ENCODE measurements at regions not wholly inside any gene's neighbourhood (a gene's known extent, or its start where the extent isn't known, plus 50 kb on each side); places are given as distances from the start of the nearest gene placed in this dataset.

DNA sequence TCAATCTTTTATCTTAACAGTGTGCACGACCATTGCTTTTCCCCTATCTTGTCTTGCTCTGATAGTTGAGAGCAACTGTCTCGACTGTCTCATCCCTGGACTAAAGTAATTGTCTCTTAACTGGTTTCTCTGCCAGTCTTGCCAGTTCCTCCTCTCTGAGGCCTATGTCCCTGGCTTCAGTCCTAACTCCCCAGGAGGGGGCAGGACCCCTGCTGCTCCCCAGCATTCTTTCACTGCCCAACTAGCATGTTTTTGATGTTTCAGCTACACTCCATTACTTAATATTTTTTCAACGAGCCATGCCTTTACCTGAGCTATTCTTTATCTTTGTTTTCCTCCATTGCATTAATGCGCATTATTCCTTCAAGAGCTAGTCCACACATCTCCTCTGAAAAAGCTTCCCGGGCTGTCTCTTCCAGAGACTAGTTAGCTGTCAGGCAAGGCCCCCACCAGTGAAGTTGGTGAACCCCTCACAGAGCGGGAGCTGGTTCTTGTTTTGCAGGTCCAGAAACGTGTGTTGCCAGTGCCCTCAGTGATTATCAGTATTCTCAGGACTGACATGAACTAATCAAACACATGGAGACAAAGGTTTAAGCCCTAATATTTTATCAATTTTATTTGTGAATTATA, 291.7 kb upstream of the KCNN2 start:
- TF ChIP-seq, protein P1, sequence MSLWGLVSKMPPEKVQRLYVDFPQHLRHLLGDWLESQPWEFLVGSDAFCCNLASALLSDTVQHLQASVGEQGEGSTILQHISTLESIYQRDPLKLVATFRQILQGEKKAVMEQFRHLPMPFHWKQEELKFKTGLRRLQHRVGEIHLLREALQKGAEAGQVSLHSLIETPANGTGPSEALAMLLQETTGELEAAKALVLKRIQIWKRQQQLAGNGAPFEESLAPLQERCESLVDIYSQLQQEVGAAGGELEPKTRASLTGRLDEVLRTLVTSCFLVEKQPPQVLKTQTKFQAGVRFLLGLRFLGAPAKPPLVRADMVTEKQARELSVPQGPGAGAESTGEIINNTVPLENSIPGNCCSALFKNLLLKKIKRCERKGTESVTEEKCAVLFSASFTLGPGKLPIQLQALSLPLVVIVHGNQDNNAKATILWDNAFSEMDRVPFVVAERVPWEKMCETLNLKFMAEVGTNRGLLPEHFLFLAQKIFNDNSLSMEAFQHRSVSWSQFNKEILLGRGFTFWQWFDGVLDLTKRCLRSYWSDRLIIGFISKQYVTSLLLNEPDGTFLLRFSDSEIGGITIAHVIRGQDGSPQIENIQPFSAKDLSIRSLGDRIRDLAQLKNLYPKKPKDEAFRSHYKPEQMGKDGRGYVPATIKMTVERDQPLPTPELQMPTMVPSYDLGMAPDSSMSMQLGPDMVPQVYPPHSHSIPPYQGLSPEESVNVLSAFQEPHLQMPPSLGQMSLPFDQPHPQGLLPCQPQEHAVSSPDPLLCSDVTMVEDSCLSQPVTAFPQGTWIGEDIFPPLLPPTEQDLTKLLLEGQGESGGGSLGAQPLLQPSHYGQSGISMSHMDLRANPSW (CRISPR knock-in tag; IDR thresholded peaks at IDR 0.05): no peak
- TF ChIP-seq PCBP2 (IDR thresholded peaks at IDR 0.05; ENCODE audit: low read depth, low read length, poor library complexity, severe bottlenecking) (no peak), NCOR1 (IDR thresholded peaks at IDR 0.05) (no peak), NFRKB (IDR thresholded peaks at IDR 0.05; ENCODE audit: low read depth) (no peak), ASH1L (IDR thresholded peaks at IDR 0.05; ENCODE audit: borderline replicate concordance, low read depth, partially characterized antibody) (no peak), TAF1 (IDR thresholded peaks at IDR 0.05; ENCODE audit: control insufficient read depth, extremely low read depth, insufficient read depth, low read length, severe bottlenecking) (no peak), CBFB (CRISPR knock-in tag; IDR thresholded peaks at IDR 0.05) (no peak), ZNF263 (CRISPR knock-in tag; IDR thresholded peaks at IDR 0.05; ENCODE audit: borderline replicate concordance) (no peak), SIN3A (IDR thresholded peaks at IDR 0.05; ENCODE audit: borderline replicate concordance in 2 of 2, control insufficient read depth in 1 of 2, low read depth in 2 of 2, low read length in 2 of 2) (no peak), SP1 (CRISPR knock-in tag; IDR thresholded peaks at IDR 0.05) (no peak)
- TF ChIP-seq, protein P2, sequence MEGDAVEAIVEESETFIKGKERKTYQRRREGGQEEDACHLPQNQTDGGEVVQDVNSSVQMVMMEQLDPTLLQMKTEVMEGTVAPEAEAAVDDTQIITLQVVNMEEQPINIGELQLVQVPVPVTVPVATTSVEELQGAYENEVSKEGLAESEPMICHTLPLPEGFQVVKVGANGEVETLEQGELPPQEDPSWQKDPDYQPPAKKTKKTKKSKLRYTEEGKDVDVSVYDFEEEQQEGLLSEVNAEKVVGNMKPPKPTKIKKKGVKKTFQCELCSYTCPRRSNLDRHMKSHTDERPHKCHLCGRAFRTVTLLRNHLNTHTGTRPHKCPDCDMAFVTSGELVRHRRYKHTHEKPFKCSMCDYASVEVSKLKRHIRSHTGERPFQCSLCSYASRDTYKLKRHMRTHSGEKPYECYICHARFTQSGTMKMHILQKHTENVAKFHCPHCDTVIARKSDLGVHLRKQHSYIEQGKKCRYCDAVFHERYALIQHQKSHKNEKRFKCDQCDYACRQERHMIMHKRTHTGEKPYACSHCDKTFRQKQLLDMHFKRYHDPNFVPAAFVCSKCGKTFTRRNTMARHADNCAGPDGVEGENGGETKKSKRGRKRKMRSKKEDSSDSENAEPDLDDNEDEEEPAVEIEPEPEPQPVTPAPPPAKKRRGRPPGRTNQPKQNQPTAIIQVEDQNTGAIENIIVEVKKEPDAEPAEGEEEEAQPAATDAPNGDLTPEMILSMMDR (IDR thresholded peaks at IDR 0.05 in 2 of 3, conservative IDR thresholded peaks at IDR 0.05 in 1 of 3; ENCODE audit: insufficient read depth in 2 of 3, low read depth in 1 of 3, low read length in 3 of 3): no peak
